NCI-H128 (cell line): ENCODE measurements at regions not wholly inside any gene's neighbourhood (a gene's known extent, or its start where the extent isn't known, plus 50 kb on each side); places are given as distances from the start of the nearest gene placed in this dataset.
"Not testable (repeated sequence)": the region's sequence is repeated elsewhere in the genome, so short reads cannot be mapped to it uniquely, and the experiment has no call there.

Source experiments
- DNase-seq: peaks from one replicate; lab custom pipeline; 2025; ENCODE audit not compliant: unreplicated experiment; lab: John Stamatoyannopoulos, UW

DNA sequence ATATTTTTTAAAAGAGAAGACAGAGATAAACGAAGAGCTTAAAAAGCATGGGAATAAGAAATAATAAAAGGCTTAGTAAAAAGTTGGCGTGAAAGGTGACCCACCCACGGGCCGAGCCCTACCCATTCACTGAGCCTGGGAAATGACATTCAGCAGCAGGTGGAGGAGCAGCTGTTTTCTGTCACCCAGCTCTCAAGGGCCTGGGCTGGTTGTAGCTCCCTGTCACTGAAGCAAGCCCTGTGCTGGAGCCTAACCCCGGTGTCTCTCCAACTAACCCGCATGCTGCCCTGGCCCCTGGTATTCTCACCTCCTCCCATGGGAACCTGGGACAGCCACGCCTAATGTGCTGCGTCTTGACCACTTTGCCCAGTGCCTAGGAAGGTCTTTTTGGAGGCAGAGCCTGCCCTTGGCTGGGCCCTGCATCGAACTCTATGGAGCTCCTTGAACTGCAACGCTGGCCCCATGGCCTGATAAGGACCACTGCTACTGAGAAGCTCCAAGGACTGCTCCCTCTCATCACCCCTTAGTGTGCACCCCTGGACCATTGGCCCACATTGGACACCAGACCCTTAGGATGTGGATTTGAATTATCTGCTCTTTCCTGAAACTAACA, 68.8 kb upstream of the IYD start:
- DNase-seq: no peak

GRCh38 chr6:150301846-150302519, 66.8 kb upstream of the IYD start:
- no peak for DNase-seq

DNA sequence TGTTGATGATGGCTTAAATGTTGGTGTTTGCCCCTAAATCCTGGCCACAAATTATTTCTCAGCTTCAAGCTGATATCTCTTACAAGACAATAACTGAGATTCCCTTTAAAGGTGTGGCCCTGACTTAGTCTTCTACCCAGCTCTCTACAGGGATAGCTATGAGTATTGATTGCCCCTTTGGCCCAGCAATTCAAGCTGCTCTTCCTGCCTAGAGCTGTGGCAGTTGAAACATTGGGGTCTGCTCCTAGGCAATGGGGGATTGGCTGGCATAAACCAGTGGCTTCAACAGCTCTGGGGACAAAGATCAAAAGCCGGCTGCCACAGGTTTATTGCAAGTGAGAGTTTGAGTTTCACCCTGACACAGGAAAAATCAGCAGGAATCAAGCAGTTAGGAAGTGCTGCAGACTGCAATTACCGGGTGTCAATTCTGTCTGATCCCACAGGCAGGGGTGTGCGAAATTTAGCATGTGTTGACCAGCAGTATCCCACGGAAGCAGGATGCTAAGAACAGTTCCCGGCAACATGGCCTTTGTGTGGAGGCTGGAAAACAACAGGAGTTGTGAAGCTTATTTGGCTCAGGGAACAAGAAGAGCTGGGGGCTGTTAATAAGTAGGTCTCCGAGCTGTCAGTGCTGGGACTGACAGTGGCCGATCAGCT, 66.2 kb upstream of the IYD start:
- DNase-seq: no peak

DNA sequence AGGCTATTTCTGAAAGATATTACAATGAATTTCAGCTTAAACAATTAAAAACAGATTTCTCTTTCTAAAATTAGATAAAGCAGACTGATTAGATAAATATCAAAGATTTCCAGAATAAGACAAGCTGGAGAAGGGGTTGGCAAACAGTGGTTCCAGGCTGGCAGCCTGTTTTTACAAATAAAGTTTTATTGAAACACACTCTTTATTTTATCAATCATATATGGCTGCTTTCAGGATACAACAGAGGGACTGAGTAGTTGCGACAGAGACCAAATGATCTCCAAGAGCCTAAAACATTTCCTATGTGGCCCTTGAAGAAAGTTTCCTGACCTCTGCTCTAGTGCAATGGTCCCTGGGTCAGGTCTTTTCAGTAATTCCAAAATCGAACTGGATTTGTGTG, 65.6 kb upstream of the IYD start:
- DNase-seq: no peak

DNA sequence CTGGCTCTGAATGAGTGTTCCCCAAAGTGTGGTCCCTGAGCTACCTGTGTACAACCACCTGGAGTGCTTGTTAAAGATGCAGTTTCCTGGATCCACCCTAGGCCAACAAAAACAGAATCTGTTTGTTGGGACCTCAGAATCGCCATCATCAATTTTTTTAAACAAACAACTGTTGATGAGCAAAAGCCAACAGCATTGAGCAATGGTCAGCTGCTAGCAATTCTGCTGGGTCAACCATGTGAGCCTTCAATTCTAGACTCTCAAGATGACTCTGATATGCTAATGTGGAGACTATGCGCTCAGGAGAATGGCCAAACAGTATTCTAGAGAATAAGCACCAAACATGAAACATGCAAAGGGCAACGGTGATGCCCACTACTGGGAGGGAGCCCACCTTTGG, 64.4 kb upstream of the IYD start:
- DNase-seq: no peak

GRCh38 chr6:150306290-150306689, 62.5 kb upstream of the IYD start:
- DNase-seq: no peak

DNA sequence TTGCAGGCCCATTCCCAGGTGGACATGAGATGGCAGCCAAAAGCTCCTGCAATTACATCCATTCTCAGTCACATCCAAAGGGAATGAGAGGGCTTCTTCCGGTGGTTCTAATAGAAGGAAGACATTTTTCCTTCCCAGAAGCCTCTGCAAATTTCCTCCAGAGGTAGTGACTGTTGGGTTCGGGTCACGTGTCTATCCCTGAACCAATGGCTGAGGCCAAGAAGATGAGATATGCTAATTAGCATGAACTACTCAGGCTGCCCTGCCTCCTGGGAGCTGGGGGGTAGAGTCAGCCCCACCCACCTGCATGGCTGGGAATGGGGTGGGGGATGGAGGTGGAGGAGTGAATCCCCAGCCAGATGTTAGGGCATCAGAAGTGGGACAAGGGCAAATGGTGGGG, 61.3 kb upstream of the IYD start:
- no peak for DNase-seq

DNA sequence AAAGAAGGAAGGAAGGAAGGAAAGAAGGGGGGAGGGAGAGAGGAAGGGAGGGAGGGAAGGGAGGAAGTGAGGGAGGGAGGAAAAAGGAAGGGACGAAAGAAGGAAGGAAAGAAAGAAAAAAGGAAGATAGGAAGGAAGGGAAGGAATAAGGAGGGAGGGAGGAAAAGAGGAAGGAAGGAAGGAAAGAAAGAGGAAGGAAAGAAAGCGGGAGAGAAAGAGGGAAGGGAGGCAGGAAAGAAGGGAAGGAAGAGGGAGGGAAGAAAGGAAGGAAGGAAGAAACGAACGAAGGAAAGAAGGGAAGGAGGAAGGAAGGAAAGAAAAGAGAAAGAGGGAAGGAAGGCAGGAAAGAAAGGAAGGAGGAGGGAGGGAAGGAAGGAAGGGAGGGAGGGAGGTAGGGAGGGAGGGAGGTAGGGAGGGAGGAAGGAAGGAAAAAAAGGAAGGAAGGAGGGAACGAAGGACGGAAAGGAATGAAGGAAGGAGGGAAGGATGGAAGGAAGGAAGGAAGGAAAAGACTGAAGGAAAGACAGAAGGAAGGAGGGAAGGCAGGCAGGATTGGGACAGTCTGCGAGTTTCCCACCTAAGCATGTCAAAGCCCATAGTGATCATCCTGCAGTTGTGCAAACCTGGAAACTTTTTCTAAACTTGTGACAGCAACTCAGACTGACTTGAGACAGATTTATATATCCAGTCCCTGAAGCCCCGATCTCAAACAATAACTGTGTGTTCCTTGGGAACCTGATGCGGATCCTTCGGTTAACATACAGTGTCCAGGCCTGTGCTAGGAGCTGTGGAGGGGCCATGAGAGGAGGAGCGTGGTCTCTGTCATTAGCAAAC, 59.8 kb upstream of the IYD start:
- no peak for DNase-seq

DNA sequence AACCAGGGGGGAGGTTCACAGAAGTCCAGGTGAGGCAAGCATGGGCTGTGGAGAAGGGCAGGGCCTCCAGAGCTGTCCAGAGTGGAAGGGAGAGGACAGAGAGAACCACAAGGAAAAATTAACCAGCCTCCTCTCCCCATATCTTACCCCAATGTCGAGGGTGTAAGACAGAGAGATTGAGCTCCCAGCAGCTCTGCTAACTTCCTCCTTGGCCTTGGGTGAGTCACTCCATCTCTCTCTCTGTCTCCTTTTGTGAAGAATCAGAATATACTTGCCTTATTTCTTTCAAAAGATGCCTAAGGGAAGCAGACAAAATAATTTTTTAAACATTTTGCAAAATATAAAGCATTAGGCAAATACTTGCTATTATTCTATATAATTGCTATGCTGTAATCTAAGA, 58.3 kb upstream of the IYD start:
- DNase-seq: no peak

DNA sequence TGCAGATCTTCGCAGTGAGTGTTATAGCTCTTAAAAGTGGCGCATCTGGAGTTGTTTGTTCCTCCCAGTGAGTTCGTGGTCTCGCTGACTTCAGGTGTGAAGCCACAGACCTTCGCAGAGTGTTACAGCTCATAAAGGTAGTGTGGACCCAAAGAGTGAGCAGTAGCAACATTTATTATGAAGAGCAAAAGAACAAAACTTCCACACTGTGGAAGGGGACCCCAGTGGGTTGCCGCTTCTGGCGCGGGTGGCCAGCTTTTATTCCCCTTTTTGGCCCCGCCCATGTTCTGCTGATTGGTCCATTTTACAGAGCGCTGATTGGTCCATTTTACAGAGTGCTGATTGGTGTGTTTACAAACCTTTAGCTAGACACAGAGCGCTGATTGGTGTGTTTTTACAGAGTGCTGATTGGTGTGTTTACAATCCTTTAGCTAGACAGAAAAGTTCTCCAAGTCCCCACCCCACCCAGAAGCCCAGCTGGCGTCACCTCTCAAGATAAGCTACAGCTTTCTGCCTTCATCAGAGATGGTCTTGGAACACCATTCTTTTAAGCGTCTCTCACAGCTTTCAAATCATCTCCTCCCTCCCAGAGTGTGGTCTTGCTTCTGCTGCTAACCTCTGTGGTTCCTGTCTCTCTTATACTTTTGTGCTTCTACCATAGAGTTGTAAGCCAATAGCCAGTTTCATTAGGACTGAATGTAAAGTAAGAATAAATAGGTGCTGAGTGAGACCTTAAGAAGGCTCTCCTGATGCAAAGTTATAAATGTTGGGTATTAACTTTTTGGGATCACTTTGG, 57.5 kb upstream of the IYD start:
- not testable (repeated sequence) for DNase-seq

- no peak for DNase-seq
Observed at GRCh38 chr6:150312395-150312794, 56.4 kb upstream of the IYD start.

DNA sequence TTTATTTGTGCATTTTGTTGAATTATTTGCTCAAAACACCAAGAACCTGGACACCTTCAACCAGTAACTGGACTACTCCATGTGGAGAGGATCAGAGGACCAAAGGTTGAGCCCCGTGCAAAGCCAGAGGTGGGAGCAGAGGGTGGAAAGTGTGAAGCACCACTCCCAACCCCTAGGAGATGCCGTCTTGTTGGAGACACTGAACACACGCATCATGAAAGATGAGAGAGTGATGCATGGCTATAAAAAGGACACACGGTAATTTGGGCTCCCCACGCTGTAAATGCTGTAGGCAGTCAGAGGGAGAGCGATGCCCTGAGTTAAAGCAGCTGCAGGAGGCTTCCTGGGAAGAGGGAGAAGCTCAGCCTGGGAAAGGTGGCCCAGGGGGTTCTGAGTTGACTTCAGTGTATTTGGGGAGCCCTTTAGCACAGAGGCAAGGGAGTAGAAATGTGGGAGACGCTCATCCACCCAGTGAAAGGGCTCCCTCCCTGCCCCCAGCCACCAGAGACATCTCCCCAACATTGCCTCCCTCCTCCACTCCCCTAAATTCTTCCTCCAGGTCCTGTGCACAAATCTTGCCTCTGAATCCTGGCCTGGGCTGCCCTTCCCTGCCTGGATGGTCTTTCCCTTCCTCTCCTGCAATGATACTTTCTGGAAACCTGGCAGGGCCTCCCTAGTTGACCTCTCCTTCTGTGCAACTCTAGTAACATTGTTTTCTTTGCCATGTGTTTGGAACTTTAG, 55.8 kb upstream of the IYD start:
- DNase-seq: no peak

DNA sequence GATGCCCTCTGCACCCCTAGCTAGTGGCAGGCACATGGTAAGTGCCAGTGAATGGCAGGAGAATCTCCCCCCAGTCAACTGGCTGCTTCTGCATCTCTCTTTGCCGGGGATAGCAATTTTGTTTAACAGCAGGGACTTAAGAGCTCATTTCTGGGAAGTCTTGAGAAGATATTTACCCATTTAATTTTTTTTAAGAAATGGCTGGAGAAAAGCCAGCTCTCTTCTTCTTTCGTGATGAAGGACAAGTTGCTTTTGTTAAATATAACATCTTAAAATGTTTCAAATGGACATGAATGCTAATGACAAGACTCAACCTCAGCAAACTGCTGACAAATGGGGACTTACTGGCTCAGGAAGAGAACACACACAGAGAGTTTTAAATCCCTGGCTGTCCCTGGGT, 55.0 kb upstream of the IYD start:
- no peak for DNase-seq

GRCh38 chr6:150314230-150315188, 54.3 kb upstream of the IYD start:
- peak; percentile 22 for DNase-seq

- DNase-seq: no peak
Observed at GRCh38 chr6:150315626-150316025, 53.2 kb upstream of the IYD start.

DNA sequence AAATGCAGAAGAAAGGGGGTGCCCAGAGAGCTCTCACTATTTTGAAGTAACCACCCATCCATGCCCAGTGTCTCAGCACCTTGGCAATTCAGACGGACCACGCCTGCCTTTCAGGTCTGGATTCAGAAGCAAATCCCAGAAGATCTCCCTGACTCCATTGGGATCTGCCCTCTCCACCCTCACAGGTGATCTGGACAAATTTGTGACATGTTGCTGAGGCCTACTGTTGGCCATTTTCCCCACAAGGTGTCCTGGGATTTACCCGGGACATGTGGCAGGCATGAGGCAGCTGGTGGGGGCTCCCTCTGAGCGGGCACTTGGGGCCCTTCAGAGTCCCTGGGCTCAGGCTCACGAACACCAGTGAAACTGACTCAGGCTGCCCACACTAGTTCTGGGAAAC, 51.9 kb upstream of the IYD start:
- DNase-seq: no peak
